Inferior parietal cortex (tissue), 1 donor: ENCODE measurements at regions not wholly inside any gene's neighbourhood (a gene's known extent, or its start where the extent isn't known, plus 50 kb on each side); places are given as distances from the start of the nearest gene placed in this dataset.
"Not testable (repeated sequence)": the region's sequence is repeated elsewhere in the genome, so short reads cannot be mapped to it uniquely, and the experiment has no call there.

Experiments
- DNase-seq: peaks from one replicate; pipeline ENCODE4 v3.0.0-alpha.2; 2016; ENCODE audit errors: extremely low spot score

- DNase-seq = no peak
These were observed 106.0 kb downstream of the CXCL12 start for GRCh38 chr10:44278837-44279324.

GRCh38 chr10:44268435-44268948 lies 116.4 kb downstream of the CXCL12 start:
- not testable (repeated sequence) for DNase-seq

- no peak for DNase-seq
These were observed 117.9 kb downstream of the CXCL12 start for GRCh38 chr10:44267007-44267406.

GRCh38 chr10:44264244-44264643 lies 120.7 kb downstream of the CXCL12 start:
- DNase-seq = no peak

GRCh38 chr10:44263771-44264170 lies 121.1 kb downstream of the CXCL12 start:
- no peak for DNase-seq

GRCh38 chr10:44262551-44263251 lies 122.2 kb downstream of the CXCL12 start:
- DNase-seq = no peak

- DNase-seq = no peak
These were observed 123.0 kb downstream of the CXCL12 start for GRCh38 chr10:44261710-44262455.

GRCh38 chr10:44261296-44261695 lies 123.6 kb downstream of the CXCL12 start:
- no peak for DNase-seq

GRCh38 chr10:44260286-44260928 lies 124.5 kb downstream of the CXCL12 start:
- DNase-seq = no peak

- DNase-seq = no peak
These were observed 125.6 kb downstream of the CXCL12 start for GRCh38 chr10:44259090-44259874.

- no peak for DNase-seq
These were observed 126.3 kb downstream of the CXCL12 start for GRCh38 chr10:44258460-44259089.

GRCh38 chr10:44258019-44258418 lies 126.9 kb downstream of the CXCL12 start:
- DNase-seq = no peak

- no peak for DNase-seq
These were observed 131.0 kb downstream of the CXCL12 start for GRCh38 chr10:44253769-44254462.

GRCh38 chr10:44252631-44253030 lies 132.3 kb downstream of the CXCL12 start:
- DNase-seq = not testable (repeated sequence)

- not testable (repeated sequence) for DNase-seq
These were observed 135.0 kb downstream of the CXCL12 start for GRCh38 chr10:44249933-44250332.

- no peak for DNase-seq
These were observed 135.4 kb downstream of the CXCL12 start for GRCh38 chr10:44249490-44249889.

GRCh38 chr10:44246700-44247099 lies 138.2 kb downstream of the CXCL12 start:
- DNase-seq = not testable (repeated sequence)

- not testable (repeated sequence) for DNase-seq
These were observed 138.6 kb downstream of the CXCL12 start for GRCh38 chr10:44246287-44246686.

- DNase-seq = no peak
These were observed 139.3 kb downstream of the CXCL12 start for GRCh38 chr10:44245601-44245938.
